ENCODE measurements at regions not wholly inside any gene's neighbourhood (a gene's known extent, or its start where the extent isn't known, plus 50 kb on each side); places are given as distances from the start of the nearest gene placed in this dataset.
"Not testable (repeated sequence)": the region's sequence is repeated elsewhere in the genome, so short reads cannot be mapped to it uniquely, and the experiment has no call there.

- Histone ChIP-seq H3K79me2 (ENCODE audit: insufficient read depth, low read depth, low read length) (no peaks in the 10 kb centered on the region), H3K9me3 (ENCODE audit: low read length) (no peaks in the 10 kb centered on the region), H3K4me2 (ENCODE audit: low read length) (no peak overlapping the region), H3K9me2 (ENCODE audit: insufficient read depth, low read length) (no peaks in the 10 kb centered on the region), H3K4me1 (ENCODE audit: insufficient read depth, low read length, poor library complexity, severe bottlenecking) (no peaks in the 10 kb centered on the region), H3K27ac (ENCODE audit: low read depth, low read length, poor library complexity, severe bottlenecking) (no peak overlapping the region), H3K36me3 (ENCODE audit: insufficient read depth, low read length) (no peaks in the 10 kb centered on the region), H4K20me1 (ENCODE audit: insufficient read depth, low read length) (no peaks in the 10 kb centered on the region), H2AFZ (ENCODE audit: low read length) (no peak overlapping the region), H3K4me3 (ENCODE audit: low read depth, low read length, poor library complexity, severe bottlenecking) (no peak overlapping the region)
- ChIA-PET POLR2A (no interaction called here), CTCF (ENCODE audit: unreplicated experiment) (no interaction called here)
- BruUV-seq (replicated peaks): no TSS peak
- intact Hi-C loops (cut with micrococcal nuclease; ENCODE audit: unreplicated experiment): loop anchor here (1.0 to 10.0 kb wide), 2 partner anchors 59 to 433 kb away; no protein-coding TSS in a partner anchor
- TF ChIP-seq, protein P1, sequence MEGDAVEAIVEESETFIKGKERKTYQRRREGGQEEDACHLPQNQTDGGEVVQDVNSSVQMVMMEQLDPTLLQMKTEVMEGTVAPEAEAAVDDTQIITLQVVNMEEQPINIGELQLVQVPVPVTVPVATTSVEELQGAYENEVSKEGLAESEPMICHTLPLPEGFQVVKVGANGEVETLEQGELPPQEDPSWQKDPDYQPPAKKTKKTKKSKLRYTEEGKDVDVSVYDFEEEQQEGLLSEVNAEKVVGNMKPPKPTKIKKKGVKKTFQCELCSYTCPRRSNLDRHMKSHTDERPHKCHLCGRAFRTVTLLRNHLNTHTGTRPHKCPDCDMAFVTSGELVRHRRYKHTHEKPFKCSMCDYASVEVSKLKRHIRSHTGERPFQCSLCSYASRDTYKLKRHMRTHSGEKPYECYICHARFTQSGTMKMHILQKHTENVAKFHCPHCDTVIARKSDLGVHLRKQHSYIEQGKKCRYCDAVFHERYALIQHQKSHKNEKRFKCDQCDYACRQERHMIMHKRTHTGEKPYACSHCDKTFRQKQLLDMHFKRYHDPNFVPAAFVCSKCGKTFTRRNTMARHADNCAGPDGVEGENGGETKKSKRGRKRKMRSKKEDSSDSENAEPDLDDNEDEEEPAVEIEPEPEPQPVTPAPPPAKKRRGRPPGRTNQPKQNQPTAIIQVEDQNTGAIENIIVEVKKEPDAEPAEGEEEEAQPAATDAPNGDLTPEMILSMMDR (conservative IDR thresholded peaks at IDR 0.05; ENCODE audit: low read length): no peak
- TF ChIP-seq EZH2phosphoT487 (IDR thresholded peaks at IDR 0.05; ENCODE audit: borderline replicate concordance, low read depth, low read length): no peak
- no peak for DNase-seq (ENCODE audit: low spot score)
These were observed 164.4 kb upstream of the POF1B start for GRCh38 chrX:85543866-85544265.

- POLR2A ChIA-PET: not testable (repeated sequence)
These were observed 149.7 kb upstream of the POF1B start for GRCh38 chrX:85529141-85529540.

GRCh38 chrX:85517994-85518718 is 138.7 kb upstream of the POF1B start:
- Histone ChIP-seq H3K27ac (ENCODE audit: low read depth, low read length, poor library complexity, severe bottlenecking) (no peak overlapping the region), H3K4me3 (ENCODE audit: low read depth, low read length, poor library complexity, severe bottlenecking) (no peak overlapping the region), H3K9me3 (ENCODE audit: low read length) (no peaks in the 10 kb centered on the region), H3K4me2 (ENCODE audit: low read length) (no peak overlapping the region), H3K36me3 (ENCODE audit: insufficient read depth, low read length) (no peaks in the 10 kb centered on the region), H3K4me1 (ENCODE audit: insufficient read depth, low read length, poor library complexity, severe bottlenecking) (no peaks in the 10 kb centered on the region), H3K79me2 (ENCODE audit: insufficient read depth, low read depth, low read length) (no peaks in the 10 kb centered on the region), H2AFZ (ENCODE audit: low read length) (no peak overlapping the region), H3K9me2 (ENCODE audit: insufficient read depth, low read length) (no peaks in the 10 kb centered on the region), H4K20me1 (ENCODE audit: insufficient read depth, low read length) (no peaks in the 10 kb centered on the region)
- CTCF ChIA-PET (ENCODE audit: unreplicated experiment): no interaction called here
- POLR2A ChIA-PET: no interaction called here
- DNase-seq (ENCODE audit: low spot score): no peak
- no TSS peak for BruUV-seq (replicated peaks)
- intact Hi-C loops (cut with micrococcal nuclease; ENCODE audit: unreplicated experiment): no loop called here
- TF ChIP-seq, protein P1 (conservative IDR thresholded peaks at IDR 0.05; ENCODE audit: low read length): no peak
- no peak for TF ChIP-seq EZH2phosphoT487 (IDR thresholded peaks at IDR 0.05; ENCODE audit: borderline replicate concordance, low read depth, low read length)

More at GRCh38 chrX:85529141-85529540, 149.7 kb upstream of the POF1B start:
- H3K4me1 ChIP-seq (ENCODE audit: insufficient read depth, low read length, poor library complexity, severe bottlenecking); H3K9me2 ChIP-seq (ENCODE audit: insufficient read depth, low read length); H3K79me2 ChIP-seq (ENCODE audit: insufficient read depth, low read depth, low read length); CTCF ChIA-PET (ENCODE audit: unreplicated experiment); H3K27ac ChIP-seq (ENCODE audit: low read depth, low read length, poor library complexity, severe bottlenecking); H3K4me2 ChIP-seq (ENCODE audit: low read length); H3K36me3 ChIP-seq (ENCODE audit: insufficient read depth, low read length); DNase-seq (ENCODE audit: low spot score); BruUV-seq (replicated peaks); intact Hi-C loops (cut with micrococcal nuclease; ENCODE audit: unreplicated experiment); H3K9me3 ChIP-seq (ENCODE audit: low read length); H3K4me3 ChIP-seq (ENCODE audit: low read depth, low read length, poor library complexity, severe bottlenecking); H2AFZ ChIP-seq (ENCODE audit: low read length); H4K20me1 ChIP-seq (ENCODE audit: insufficient read depth, low read length): not testable (repeated sequence)

All from OCI-LY7 (cell line).